ENCODE measurements at regions not wholly inside any gene's neighbourhood (a gene's known extent, or its start where the extent isn't known, plus 50 kb on each side); places are given as distances from the start of the nearest gene placed in this dataset.

- Histone ChIP-seq H3K36me3 (ENCODE audit: insufficient read depth, low read length) (no peaks in the 10 kb centered on the region), H3K4me3 (ENCODE audit: low read length) (no peak overlapping the region), H3K4me1 (ENCODE audit: control insufficient read depth, insufficient read depth, low read length) (peaks cover 11% of the 10 kb centered on the region), H3K9me3 (replicated peaks; ENCODE audit: low read length) (no peaks in the 10 kb centered on the region), H3K9ac (ENCODE audit: low read depth, low read length) (no peak overlapping the region), H3K27me3 (ENCODE audit: control insufficient read depth, insufficient read depth, low read length) (peaks cover 23% of the 10 kb centered on the region), H3K4me2 (ENCODE audit: low read length) (no peak overlapping the region)
Observed at GRCh38 chr18:10074110-10074509, 160.3 kb downstream of the VAPA start.

DNA sequence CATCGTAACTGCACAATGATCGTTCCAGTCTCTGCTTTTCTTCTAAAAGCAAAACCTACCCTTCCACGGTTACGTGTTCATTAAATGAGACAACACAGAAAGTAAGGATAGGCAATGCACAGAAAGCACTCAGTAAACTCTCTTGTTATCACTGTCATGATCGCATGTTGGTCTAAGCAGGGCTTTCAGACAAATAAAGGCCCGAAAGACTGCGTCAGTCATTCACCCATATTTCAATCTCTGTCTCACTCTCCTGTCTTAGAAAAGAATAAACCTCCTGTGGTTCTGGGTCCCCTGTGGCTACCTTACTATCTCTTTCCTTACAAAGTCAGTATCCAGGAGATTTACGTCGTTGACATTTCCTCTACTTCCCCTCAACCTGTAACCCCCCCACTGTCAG, 160.9 kb downstream of the VAPA start:
- Histone ChIP-seq H3K4me2 (ENCODE audit: low read length) (no peak overlapping the region), H3K36me3 (ENCODE audit: insufficient read depth, low read length) (no peaks in the 10 kb centered on the region), H3K9me3 (replicated peaks; ENCODE audit: low read length) (no peaks in the 10 kb centered on the region), H3K9ac (ENCODE audit: low read depth, low read length) (no peak overlapping the region), H3K4me1 (ENCODE audit: control insufficient read depth, insufficient read depth, low read length) (peaks cover 11% of the 10 kb centered on the region), H3K27me3 (ENCODE audit: control insufficient read depth, insufficient read depth, low read length) (peaks cover 23% of the 10 kb centered on the region), H3K4me3 (ENCODE audit: low read length) (no peak overlapping the region)

DNA sequence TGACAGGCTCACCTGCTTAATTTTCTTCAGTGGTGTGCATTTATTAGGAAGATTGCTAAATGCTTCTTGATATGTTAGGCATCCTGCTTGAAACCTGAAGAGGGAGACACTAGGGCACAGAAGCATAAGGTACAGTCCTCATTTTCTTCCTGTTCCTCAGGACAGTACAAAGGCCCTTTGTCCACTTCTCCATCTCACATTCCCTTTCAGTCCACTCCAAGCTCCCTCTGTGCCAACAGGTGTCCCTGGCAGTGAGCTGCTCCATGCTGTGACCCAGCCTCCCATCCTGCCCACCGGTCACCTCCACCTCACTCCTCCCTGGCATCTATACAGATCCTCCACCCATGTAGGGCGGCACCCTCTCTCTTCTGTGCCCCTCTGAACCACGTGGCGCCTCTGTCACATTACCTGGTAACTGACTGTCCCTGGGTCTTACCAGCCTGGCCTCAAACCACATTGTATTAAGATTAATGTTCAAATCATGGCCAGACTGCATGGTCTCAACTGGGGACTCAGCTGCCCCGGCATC, 162.8 kb downstream of the VAPA start:
- Histone ChIP-seq H3K9me3 (replicated peaks; ENCODE audit: low read length) (no peaks in the 10 kb centered on the region), H3K27me3 (ENCODE audit: control insufficient read depth, insufficient read depth, low read length) (peaks cover 23% of the 10 kb centered on the region), H3K9ac (ENCODE audit: low read depth, low read length) (no peak overlapping the region), H3K4me3 (ENCODE audit: low read length) (no peak overlapping the region), H3K36me3 (ENCODE audit: insufficient read depth, low read length) (no peaks in the 10 kb centered on the region), H3K4me1 (ENCODE audit: control insufficient read depth, insufficient read depth, low read length) (peaks cover 11% of the 10 kb centered on the region), H3K4me2 (ENCODE audit: low read length) (no peak overlapping the region)

- Histone ChIP-seq H3K36me3 (ENCODE audit: insufficient read depth, low read length) (no peaks in the 10 kb centered on the region), H3K4me2 (ENCODE audit: low read length) (no peak overlapping the region), H3K4me1 (ENCODE audit: control insufficient read depth, insufficient read depth, low read length) (peaks cover 2% of the 10 kb centered on the region), H3K4me3 (ENCODE audit: low read length) (no peak overlapping the region), H3K9me3 (replicated peaks; ENCODE audit: low read length) (peaks cover 6% of the 10 kb centered on the region), H3K27me3 (ENCODE audit: control insufficient read depth, insufficient read depth, low read length) (peaks cover 23% of the 10 kb centered on the region), H3K9ac (ENCODE audit: low read depth, low read length) (no peak overlapping the region)
Observed at GRCh38 chr18:10077986-10078385, 164.2 kb downstream of the VAPA start.

DNA sequence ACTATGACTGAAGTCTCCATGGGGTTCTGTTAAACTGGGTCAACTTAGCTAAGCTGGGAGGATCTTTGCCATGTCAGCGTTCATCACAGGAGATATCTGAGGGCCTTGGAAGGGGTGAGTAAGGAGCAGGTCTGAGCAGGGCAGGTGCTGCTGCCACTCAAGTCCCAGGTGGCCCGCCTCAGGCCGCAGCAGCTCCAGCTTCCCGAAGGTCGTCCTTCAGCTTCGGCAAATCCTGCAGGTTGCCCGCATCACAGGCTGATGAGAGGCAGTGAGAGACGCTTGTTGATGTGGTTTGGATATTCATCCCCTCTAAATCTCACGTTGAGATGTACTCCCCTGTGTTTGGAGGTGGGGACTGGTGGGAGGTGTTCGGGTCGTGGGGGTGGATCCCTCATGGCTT, 166.6 kb downstream of the VAPA start:
- H3K9me3 ChIP-seq (replicated peaks; ENCODE audit: low read length), result peaks cover 12% of the 10 kb centered on the region
- peaks cover 8% of the 10 kb centered on the region for H3K27me3 ChIP-seq (ENCODE audit: control insufficient read depth, insufficient read depth, low read length)
- no peak overlapping the region for H3K4me3 ChIP-seq (ENCODE audit: low read length)
- no peaks in the 10 kb centered on the region for H3K36me3 ChIP-seq (ENCODE audit: insufficient read depth, low read length)
- no peak overlapping the region for H3K4me2 ChIP-seq (ENCODE audit: low read length)
- H3K4me1 ChIP-seq (ENCODE audit: control insufficient read depth, insufficient read depth, low read length), result peaks cover 3% of the 10 kb centered on the region
- no peak overlapping the region for H3K9ac ChIP-seq (ENCODE audit: low read depth, low read length)

DNA sequence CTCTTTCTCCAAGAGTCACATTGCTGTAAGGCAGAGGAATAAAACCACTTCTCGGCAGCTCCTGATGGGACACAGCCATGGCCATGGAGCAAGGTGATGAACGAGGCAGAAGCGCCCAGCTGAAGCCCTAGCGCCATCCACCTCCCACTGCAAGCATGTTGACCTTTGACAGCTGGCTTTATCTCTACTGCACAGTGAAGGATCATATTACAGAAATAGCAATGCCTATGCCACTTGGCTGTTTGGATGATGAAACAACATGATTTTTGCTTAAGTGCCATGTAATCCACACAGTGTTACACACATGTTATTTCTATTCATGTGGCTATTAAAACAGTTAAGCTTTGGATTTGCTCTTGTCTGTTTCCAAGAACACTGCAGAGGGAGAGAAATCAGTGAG, 167.7 kb downstream of the VAPA start:
- Histone ChIP-seq H3K4me2 (ENCODE audit: low read length) (no peak overlapping the region), H3K4me3 (ENCODE audit: low read length) (no peak overlapping the region), H3K36me3 (ENCODE audit: insufficient read depth, low read length) (no peaks in the 10 kb centered on the region), H3K9ac (ENCODE audit: low read depth, low read length) (no peak overlapping the region), H3K4me1 (ENCODE audit: control insufficient read depth, insufficient read depth, low read length) (peaks cover 6% of the 10 kb centered on the region), H3K9me3 (replicated peaks; ENCODE audit: low read length) (peaks cover 12% of the 10 kb centered on the region), H3K27me3 (ENCODE audit: control insufficient read depth, insufficient read depth, low read length) (peaks cover under 1% of the 10 kb centered on the region)

DNA sequence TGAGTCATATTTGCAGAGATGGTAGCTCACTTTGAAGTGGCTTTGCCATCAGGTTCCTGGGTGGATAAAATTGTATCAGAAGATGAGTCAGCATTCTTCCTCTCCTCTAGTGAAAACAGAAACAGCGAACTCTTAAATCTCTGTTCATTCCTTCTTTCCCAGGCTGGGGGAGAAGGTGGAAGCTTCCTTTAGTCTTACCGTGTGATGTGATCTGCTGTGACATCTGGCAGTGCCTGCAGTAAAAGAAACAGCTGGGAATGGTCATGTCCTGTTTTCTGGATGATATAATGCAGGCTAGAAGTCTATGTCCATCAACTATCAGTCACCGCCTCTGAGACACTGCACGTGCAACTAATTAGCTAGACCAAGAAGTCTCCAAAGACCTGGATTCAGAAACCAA, 171.6 kb downstream of the VAPA start:
- Histone ChIP-seq H3K4me3 (ENCODE audit: low read length) (no peak overlapping the region), H3K9me3 (replicated peaks; ENCODE audit: low read length) (peaks cover 12% of the 10 kb centered on the region), H3K27me3 (ENCODE audit: control insufficient read depth, insufficient read depth, low read length) (peaks cover 10% of the 10 kb centered on the region), H3K4me2 (ENCODE audit: low read length) (no peak overlapping the region), H3K36me3 (ENCODE audit: insufficient read depth, low read length) (no peaks in the 10 kb centered on the region), H3K9ac (ENCODE audit: low read depth, low read length) (no peak overlapping the region), H3K4me1 (ENCODE audit: control insufficient read depth, insufficient read depth, low read length) (peaks cover 6% of the 10 kb centered on the region)

- no peaks in the 10 kb centered on the region for H3K36me3 ChIP-seq (ENCODE audit: insufficient read depth, low read length)
- no peak overlapping the region for H3K4me3 ChIP-seq (ENCODE audit: low read length)
- H3K9ac ChIP-seq (ENCODE audit: low read depth, low read length), result no peak overlapping the region
Observed at GRCh38 chr18:10085876-10086275, 172.1 kb downstream of the VAPA start.

DNA sequence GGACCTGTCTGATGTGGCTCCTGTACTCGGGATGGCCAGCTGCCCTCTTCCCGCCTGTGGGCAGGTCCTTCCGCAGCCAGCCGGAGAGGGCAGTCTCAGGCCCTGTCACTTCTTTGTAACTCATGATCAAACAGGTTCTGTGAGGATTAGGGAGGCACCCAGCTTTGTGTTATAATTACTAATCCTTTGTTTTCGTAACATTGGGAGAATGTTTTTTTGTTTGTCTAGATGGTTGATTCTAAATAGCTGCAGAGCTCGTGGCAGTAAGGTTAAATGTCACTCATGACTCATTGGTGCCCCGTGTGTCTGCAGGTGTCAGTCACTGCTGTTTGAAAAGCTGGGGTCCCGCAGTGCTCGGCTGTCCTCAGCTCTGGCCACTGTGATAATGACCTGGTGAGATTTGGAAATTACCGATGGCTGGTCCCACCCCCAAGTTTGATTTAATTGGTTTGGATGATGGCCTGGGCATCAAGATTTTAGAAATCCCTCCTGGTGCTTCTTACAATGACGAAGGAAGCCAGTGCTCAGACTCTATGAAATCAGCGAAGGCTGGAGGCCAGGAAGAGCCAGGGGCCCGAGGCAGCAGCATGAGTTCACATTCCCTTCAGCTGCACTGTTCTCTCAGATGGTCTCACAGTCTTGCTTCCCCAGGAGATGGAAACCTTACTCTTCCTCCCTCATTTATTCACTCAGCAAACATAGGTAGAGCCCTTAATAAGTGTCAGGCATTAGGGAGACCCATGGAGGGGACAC, 172.8 kb downstream of the VAPA start:
- no peak overlapping the region for H3K4me2 ChIP-seq (ENCODE audit: low read length)
- no peak overlapping the region for H3K4me3 ChIP-seq (ENCODE audit: low read length)
- H3K36me3 ChIP-seq (ENCODE audit: insufficient read depth, low read length), result no peaks in the 10 kb centered on the region
- peaks cover 12% of the 10 kb centered on the region for H3K9me3 ChIP-seq (replicated peaks; ENCODE audit: low read length)
- peaks cover 10% of the 10 kb centered on the region for H3K27me3 ChIP-seq (ENCODE audit: control insufficient read depth, insufficient read depth, low read length)
- peaks cover 6% of the 10 kb centered on the region for H3K4me1 ChIP-seq (ENCODE audit: control insufficient read depth, insufficient read depth, low read length)
- no peak overlapping the region for H3K9ac ChIP-seq (ENCODE audit: low read depth, low read length)

More at GRCh38 chr18:10085876-10086275, 172.1 kb downstream of the VAPA start:
- Histone ChIP-seq H3K4me1 (ENCODE audit: control insufficient read depth, insufficient read depth, low read length) (peaks cover 6% of the 10 kb centered on the region), H3K9me3 (replicated peaks; ENCODE audit: low read length) (peaks cover 12% of the 10 kb centered on the region), H3K4me2 (ENCODE audit: low read length) (no peak overlapping the region), H3K27me3 (ENCODE audit: control insufficient read depth, insufficient read depth, low read length) (peaks cover 10% of the 10 kb centered on the region)

DNA sequence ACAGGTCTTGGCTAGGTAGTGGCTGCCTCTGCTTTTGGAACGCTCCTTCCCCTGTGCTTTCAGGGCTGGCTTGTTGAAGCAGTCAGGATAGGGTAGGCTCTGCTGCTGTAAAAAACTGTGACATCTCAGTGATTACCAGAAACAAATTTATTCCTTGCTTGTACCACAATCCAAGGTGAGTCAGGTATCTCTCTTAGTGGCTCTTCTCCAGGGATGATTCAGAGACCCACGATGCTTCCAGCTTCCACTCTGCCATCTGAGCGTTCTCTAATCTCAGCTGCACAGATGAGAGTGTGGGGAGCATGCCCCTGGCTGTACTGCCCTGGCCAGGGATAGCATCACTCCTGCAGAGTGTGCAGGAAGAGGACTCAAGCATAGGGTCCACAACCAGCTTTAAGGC, 174.9 kb downstream of the VAPA start:
- no peaks in the 10 kb centered on the region for H3K9me3 ChIP-seq (replicated peaks; ENCODE audit: low read length)
- peaks cover 10% of the 10 kb centered on the region for H3K27me3 ChIP-seq (ENCODE audit: control insufficient read depth, insufficient read depth, low read length)
- H3K4me2 ChIP-seq (ENCODE audit: low read length), result no peak overlapping the region
- no peak overlapping the region for H3K4me3 ChIP-seq (ENCODE audit: low read length)
- H3K9ac ChIP-seq (ENCODE audit: low read depth, low read length), result no peak overlapping the region
- no peaks in the 10 kb centered on the region for H3K36me3 ChIP-seq (ENCODE audit: insufficient read depth, low read length)
- peaks cover 6% of the 10 kb centered on the region for H3K4me1 ChIP-seq (ENCODE audit: control insufficient read depth, insufficient read depth, low read length)

DNA sequence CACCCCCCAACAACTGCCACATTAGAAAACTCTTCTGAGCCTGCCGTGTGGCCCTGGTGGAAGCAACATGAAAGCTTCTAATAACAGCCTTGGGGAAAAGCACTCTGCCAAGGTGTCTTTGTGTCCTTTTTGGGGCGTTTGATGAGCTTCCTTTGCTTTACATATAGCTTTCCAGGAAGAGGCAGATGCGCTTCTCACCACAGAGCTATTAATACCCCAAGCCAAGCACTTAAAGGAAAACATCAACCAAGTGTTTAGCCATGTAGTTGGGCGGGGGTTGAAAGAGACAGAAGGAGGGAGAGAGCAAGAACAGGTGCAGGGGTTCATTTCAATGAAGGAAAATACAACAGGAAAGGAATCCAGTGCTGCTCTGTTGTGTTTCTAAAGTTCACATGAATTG, 176.1 kb downstream of the VAPA start:
- Histone ChIP-seq H3K27me3 (ENCODE audit: control insufficient read depth, insufficient read depth, low read length) (peaks cover 10% of the 10 kb centered on the region), H3K4me1 (ENCODE audit: control insufficient read depth, insufficient read depth, low read length) (peaks cover 12% of the 10 kb centered on the region), H3K9ac (ENCODE audit: low read depth, low read length) (no peak overlapping the region), H3K9me3 (replicated peaks; ENCODE audit: low read length) (no peaks in the 10 kb centered on the region), H3K36me3 (ENCODE audit: insufficient read depth, low read length) (no peaks in the 10 kb centered on the region), H3K4me2 (ENCODE audit: low read length) (no peak overlapping the region), H3K4me3 (ENCODE audit: low read length) (no peak overlapping the region)

DNA sequence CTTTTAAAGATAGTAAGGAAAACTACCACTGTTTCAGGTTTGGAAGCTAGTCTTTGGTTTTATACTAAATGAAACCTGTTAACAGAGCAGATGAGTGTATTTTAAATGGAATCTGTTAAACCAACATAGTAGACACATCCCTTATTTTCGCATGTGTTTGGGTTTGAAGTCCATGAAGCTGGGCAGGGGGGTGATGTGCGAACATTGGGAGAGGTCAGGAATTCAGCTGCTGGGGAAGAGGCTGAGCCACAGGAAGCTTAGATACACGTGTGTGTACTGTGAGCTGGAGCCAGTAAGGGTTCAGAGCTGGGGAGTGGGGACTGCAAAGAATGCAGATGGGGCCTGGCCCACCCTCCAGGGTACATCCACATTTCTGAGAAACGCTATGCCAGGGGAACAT, 176.9 kb downstream of the VAPA start:
- Histone ChIP-seq H3K27me3 (ENCODE audit: control insufficient read depth, insufficient read depth, low read length) (peaks cover 10% of the 10 kb centered on the region), H3K9ac (ENCODE audit: low read depth, low read length) (no peak overlapping the region), H3K4me2 (ENCODE audit: low read length) (no peak overlapping the region), H3K4me3 (ENCODE audit: low read length) (no peak overlapping the region), H3K9me3 (replicated peaks; ENCODE audit: low read length) (no peaks in the 10 kb centered on the region), H3K4me1 (ENCODE audit: control insufficient read depth, insufficient read depth, low read length) (peaks cover 6% of the 10 kb centered on the region), H3K36me3 (ENCODE audit: insufficient read depth, low read length) (no peaks in the 10 kb centered on the region)
